GM06990 (cell line): ENCODE measurements at regions not wholly inside any gene's neighbourhood (a gene's known extent, or its start where the extent isn't known, plus 50 kb on each side); places are given as distances from the start of the nearest gene placed in this dataset.

Source experiments
- DNase-seq: peaks from one replicate; pipeline ENCODE4 v3.0.0-alpha.2; 2011; ENCODE audit not compliant: insufficient read length; ENCODE audit errors: extremely low read depth
- H3K27me3 ChIP-seq: replicated peaks from 2 replicates; pipeline ENCODE4 v1.6.0; 2011; ENCODE audit warnings: low read length; ENCODE audit not compliant: control insufficient read depth, insufficient read depth
- H3K36me3 ChIP-seq: 2 replicates; pipeline ENCODE4 v1.5.1; 2011; ENCODE audit warnings: low read length; ENCODE audit not compliant: control insufficient read depth, insufficient read depth
- H3K4me3 ChIP-seq: replicated peaks from 2 replicates; pipeline ENCODE4 v1.5.1; 2011; ENCODE audit warnings: low read depth, mild to moderate bottlenecking, control low read depth, low read length
- CTCF ChIP-seq: IDR thresholded peaks from 2 replicates; pipeline ENCODE4 v1.5.1; 2011; ENCODE audit warnings: low read length, control low read depth, mild to moderate bottlenecking, inconsistent platforms; ENCODE audit not compliant: insufficient read depth, poor library complexity, severe bottlenecking

- no peaks in the 10 kb centered on the region for H3K36me3 ChIP-seq
Observed at GRCh38 chr3:18217507-18218174, 207.5 kb downstream of the SATB1 start.

GRCh38 chr3:18216996-18217395 is 208.1 kb downstream of the SATB1 start:
- no peak overlapping the region for H3K4me3 ChIP-seq
- H3K27me3 ChIP-seq: no peaks in the 10 kb centered on the region
- no peaks in the 10 kb centered on the region for H3K36me3 ChIP-seq
- TF ChIP-seq CTCF: no peak
- no peak for DNase-seq

More at GRCh38 chr3:18217507-18218174, 207.5 kb downstream of the SATB1 start:
- no peak for TF ChIP-seq CTCF
- DNase-seq: no peak
- Histone ChIP-seq H3K27me3 (no peaks in the 10 kb centered on the region), H3K4me3 (no peak overlapping the region)

- TF ChIP-seq CTCF: no peak
- Histone ChIP-seq H3K4me3 (no peak overlapping the region), H3K27me3 (no peaks in the 10 kb centered on the region; the same call in 1 of the 2 replicates), H3K36me3 (no peaks in the 10 kb centered on the region)
- no peak for DNase-seq
Observed at GRCh38 chr3:18215639-18216038, 209.5 kb downstream of the SATB1 start.

- Histone ChIP-seq H3K4me3 (no peak overlapping the region), H3K36me3 (no peaks in the 10 kb centered on the region), H3K27me3 (no peaks in the 10 kb centered on the region; the same call in 1 of the 2 replicates)
- TF ChIP-seq CTCF: no peak
- no peak for DNase-seq
Observed at GRCh38 chr3:18211116-18211515, 214.0 kb downstream of the SATB1 start.

GRCh38 chr3:18208856-18209255 is 216.3 kb downstream of the SATB1 start:
- Histone ChIP-seq H3K4me3 (no peak overlapping the region), H3K27me3 (no peaks in the 10 kb centered on the region; the same call in 1 of the 2 replicates), H3K36me3 (no peaks in the 10 kb centered on the region)
- no peak for TF ChIP-seq CTCF
- DNase-seq: no peak

GRCh38 chr3:18208091-18208490 is 217.0 kb downstream of the SATB1 start:
- TF ChIP-seq CTCF: no peak
- H3K36me3 ChIP-seq: no peaks in the 10 kb centered on the region
- no peaks in the 10 kb centered on the region; the same call in 1 of the 2 replicates for H3K27me3 ChIP-seq
- DNase-seq: no peak
- no peak overlapping the region for H3K4me3 ChIP-seq
